ENCODE measurements at regions not wholly inside any gene's neighbourhood (a gene's known extent, or its start where the extent isn't known, plus 50 kb on each side); places are given as distances from the start of the nearest gene placed in this dataset.

GRCh38 chr1:233520261-233521191 is 93.4 kb upstream of the KCNK1 start:
- no peak for DNase-seq

GRCh38 chr1:233523047-233523446 is 90.9 kb upstream of the KCNK1 start:
- DNase-seq = no peak

GRCh38 chr1:233527818-233528217 is 86.1 kb upstream of the KCNK1 start:
- no peak for DNase-seq

- DNase-seq = no peak
Measured at GRCh38 chr1:233530665-233531386, 83.1 kb upstream of the KCNK1 start.

GRCh38 chr1:233540816-233541215 is 73.1 kb upstream of the KCNK1 start:
- DNase-seq = no peak

- no peak for DNase-seq
Measured at GRCh38 chr1:233543338-233544255, 70.3 kb upstream of the KCNK1 start.

- DNase-seq = no peak
Measured at GRCh38 chr1:233544304-233544703, 69.6 kb upstream of the KCNK1 start.

- DNase-seq = no peak
Measured at GRCh38 chr1:233547726-233548125, 66.2 kb upstream of the KCNK1 start.

- no peak for DNase-seq
Measured at GRCh38 chr1:233549404-233549803, 64.5 kb upstream of the KCNK1 start.

- no peak for DNase-seq
Measured at GRCh38 chr1:233549917-233550316, 64.0 kb upstream of the KCNK1 start.

GRCh38 chr1:233554037-233554436 is 59.9 kb upstream of the KCNK1 start:
- DNase-seq = no peak

GRCh38 chr1:233561708-233562426 is 52.0 kb upstream of the KCNK1 start:
- no peak for DNase-seq
